ENCODE measurements at regions not wholly inside any gene's neighbourhood (a gene's known extent, or its start where the extent isn't known, plus 50 kb on each side); places are given as distances from the start of the nearest gene placed in this dataset.

DNA sequence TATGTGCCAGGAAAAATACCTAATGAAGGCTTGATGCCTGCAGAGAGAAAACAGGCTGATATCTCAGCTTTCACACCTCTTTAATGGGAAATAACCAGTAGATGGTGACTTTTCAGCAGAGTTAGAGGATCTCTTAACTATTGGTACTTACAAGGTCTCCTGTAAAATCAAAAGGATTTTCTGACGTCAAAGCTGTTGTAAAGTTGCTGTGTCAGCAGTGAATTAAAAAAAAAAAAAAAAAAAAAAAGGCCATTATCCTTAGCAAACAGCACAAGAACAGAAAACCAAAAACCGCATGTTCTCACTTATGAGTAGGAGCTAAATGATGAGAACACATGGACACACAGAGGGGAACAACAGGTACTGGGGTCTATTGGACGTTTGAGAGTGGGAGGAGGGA is 349.1 kb downstream of the AMY1C start:
- no peak overlapping the region for H3K4me3 ChIP-seq (replicated peaks; ENCODE audit: low read depth, low read length)
- no peaks in the 10 kb centered on the region for H3K36me3 ChIP-seq (ENCODE audit: control insufficient read depth, insufficient read depth, low read length)
- no peak for DNase-seq (ENCODE audit: extremely low read depth, insufficient read length)
- TF ChIP-seq, protein P1, sequence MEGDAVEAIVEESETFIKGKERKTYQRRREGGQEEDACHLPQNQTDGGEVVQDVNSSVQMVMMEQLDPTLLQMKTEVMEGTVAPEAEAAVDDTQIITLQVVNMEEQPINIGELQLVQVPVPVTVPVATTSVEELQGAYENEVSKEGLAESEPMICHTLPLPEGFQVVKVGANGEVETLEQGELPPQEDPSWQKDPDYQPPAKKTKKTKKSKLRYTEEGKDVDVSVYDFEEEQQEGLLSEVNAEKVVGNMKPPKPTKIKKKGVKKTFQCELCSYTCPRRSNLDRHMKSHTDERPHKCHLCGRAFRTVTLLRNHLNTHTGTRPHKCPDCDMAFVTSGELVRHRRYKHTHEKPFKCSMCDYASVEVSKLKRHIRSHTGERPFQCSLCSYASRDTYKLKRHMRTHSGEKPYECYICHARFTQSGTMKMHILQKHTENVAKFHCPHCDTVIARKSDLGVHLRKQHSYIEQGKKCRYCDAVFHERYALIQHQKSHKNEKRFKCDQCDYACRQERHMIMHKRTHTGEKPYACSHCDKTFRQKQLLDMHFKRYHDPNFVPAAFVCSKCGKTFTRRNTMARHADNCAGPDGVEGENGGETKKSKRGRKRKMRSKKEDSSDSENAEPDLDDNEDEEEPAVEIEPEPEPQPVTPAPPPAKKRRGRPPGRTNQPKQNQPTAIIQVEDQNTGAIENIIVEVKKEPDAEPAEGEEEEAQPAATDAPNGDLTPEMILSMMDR (IDR thresholded peaks at IDR 0.05; ENCODE audit: insufficient read depth, low read length, poor library complexity, severe bottlenecking): no peak
- no peaks in the 10 kb centered on the region for H3K27me3 ChIP-seq (replicated peaks; ENCODE audit: control insufficient read depth, insufficient read depth, low read length)

- TF ChIP-seq, protein P1 (IDR thresholded peaks at IDR 0.05; ENCODE audit: insufficient read depth, low read length, poor library complexity, severe bottlenecking): no peak
- no peaks in the 10 kb centered on the region for H3K27me3 ChIP-seq (replicated peaks; ENCODE audit: control insufficient read depth, insufficient read depth, low read length)
- DNase-seq (ENCODE audit: extremely low read depth, insufficient read length): no peak
- no peak overlapping the region for H3K4me3 ChIP-seq (replicated peaks; ENCODE audit: low read depth, low read length)
- no peaks in the 10 kb centered on the region for H3K36me3 ChIP-seq (ENCODE audit: control insufficient read depth, insufficient read depth, low read length)
Observed at GRCh38 chr1:104100115-104100514, 350.4 kb downstream of the AMY1C start.

- no peak for DNase-seq (ENCODE audit: extremely low read depth, insufficient read length)
- no peaks in the 10 kb centered on the region for H3K36me3 ChIP-seq (ENCODE audit: control insufficient read depth, insufficient read depth, low read length)
- no peaks in the 10 kb centered on the region for H3K27me3 ChIP-seq (replicated peaks; ENCODE audit: control insufficient read depth, insufficient read depth, low read length)
- TF ChIP-seq, protein P1 (IDR thresholded peaks at IDR 0.05; ENCODE audit: insufficient read depth, low read length, poor library complexity, severe bottlenecking): no peak
- H3K4me3 ChIP-seq (replicated peaks; ENCODE audit: low read depth, low read length): no peak overlapping the region
Observed at GRCh38 chr1:104105465-104105864, 355.8 kb downstream of the AMY1C start.

DNA sequence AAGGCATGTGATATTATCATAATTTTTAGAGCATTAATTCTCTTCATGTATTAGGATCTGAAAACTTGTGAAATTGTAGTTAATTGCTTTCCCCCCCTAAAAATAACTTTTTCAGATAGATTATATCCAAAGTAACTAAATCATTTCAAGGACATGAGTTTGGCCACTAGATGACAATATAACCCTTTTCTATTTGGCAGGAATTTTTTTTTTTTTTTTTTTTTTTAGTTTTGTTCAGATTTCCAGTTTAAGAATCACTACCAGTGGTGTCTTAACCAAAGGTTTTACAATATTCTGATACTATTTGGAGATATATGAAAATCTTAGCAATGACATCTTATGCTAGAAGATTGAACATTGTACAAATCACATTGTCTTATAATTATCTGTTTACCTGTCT is 370.8 kb downstream of the AMY1C start:
- no peak for DNase-seq (ENCODE audit: extremely low read depth, insufficient read length)
- Histone ChIP-seq H3K36me3 (ENCODE audit: control insufficient read depth, insufficient read depth, low read length) (no peaks in the 10 kb centered on the region), H3K27me3 (replicated peaks; ENCODE audit: control insufficient read depth, insufficient read depth, low read length) (no peaks in the 10 kb centered on the region), H3K4me3 (replicated peaks; ENCODE audit: low read depth, low read length) (no peak overlapping the region)
- TF ChIP-seq, protein P1 (IDR thresholded peaks at IDR 0.05; ENCODE audit: insufficient read depth, low read length, poor library complexity, severe bottlenecking): no peak

GRCh38 chr1:104121271-104121670 is 371.6 kb downstream of the AMY1C start:
- no peak overlapping the region for H3K4me3 ChIP-seq (replicated peaks; ENCODE audit: low read depth, low read length)
- TF ChIP-seq, protein P1 (IDR thresholded peaks at IDR 0.05; ENCODE audit: insufficient read depth, low read length, poor library complexity, severe bottlenecking): no peak

GRCh38 chr1:104125266-104125665 is 375.6 kb downstream of the AMY1C start:
- DNase-seq (ENCODE audit: extremely low read depth, insufficient read length): no peak
- TF ChIP-seq, protein P1 (IDR thresholded peaks at IDR 0.05; ENCODE audit: insufficient read depth, low read length, poor library complexity, severe bottlenecking): no peak
- no peaks in the 10 kb centered on the region for H3K27me3 ChIP-seq (replicated peaks; ENCODE audit: control insufficient read depth, insufficient read depth, low read length)
- H3K4me3 ChIP-seq (replicated peaks; ENCODE audit: low read depth, low read length): no peak overlapping the region
- H3K36me3 ChIP-seq (ENCODE audit: control insufficient read depth, insufficient read depth, low read length): no peaks in the 10 kb centered on the region

More at GRCh38 chr1:104121271-104121670, 371.6 kb downstream of the AMY1C start:
- no peaks in the 10 kb centered on the region for H3K27me3 ChIP-seq (replicated peaks; ENCODE audit: control insufficient read depth, insufficient read depth, low read length)
- DNase-seq (ENCODE audit: extremely low read depth, insufficient read length): no peak
- H3K36me3 ChIP-seq (ENCODE audit: control insufficient read depth, insufficient read depth, low read length): no peaks in the 10 kb centered on the region
